ENCODE measurements at regions not wholly inside any gene's neighbourhood (a gene's known extent, or its start where the extent isn't known, plus 50 kb on each side); places are given as distances from the start of the nearest gene placed in this dataset.

DNA sequence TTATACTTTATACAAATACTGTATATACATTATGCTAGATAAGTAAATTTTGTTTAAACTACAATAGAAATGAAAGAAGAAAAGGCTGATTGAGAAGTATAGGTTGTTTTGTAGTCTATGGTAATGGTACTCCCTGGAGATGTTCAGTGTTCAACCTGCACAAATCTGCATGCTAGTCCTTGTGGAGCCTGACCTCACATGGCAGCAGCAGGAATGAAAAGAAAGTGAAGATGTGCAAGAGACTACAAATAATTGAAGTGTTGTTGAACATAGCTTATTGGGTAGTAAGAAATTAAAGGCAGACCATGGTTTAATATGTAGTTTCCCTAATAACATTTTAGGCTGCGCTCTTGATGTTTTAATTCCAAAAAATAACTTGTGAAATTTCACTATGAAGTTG lies 201.2 kb downstream of the TGFB2 start:
- Mint-ChIP-seq H3K9me3 (no peaks in the 10 kb centered on the region), H3K4me3 (no peak overlapping the region), H3K36me3 (ENCODE audit: low read depth) (no peaks in the 10 kb centered on the region), H3K4me1 (ENCODE audit: low read depth) (no peaks in the 10 kb centered on the region), H3K27me3 (no peaks in the 10 kb centered on the region), H3K27ac (no peak overlapping the region)
- no peak for DNase-seq

DNA sequence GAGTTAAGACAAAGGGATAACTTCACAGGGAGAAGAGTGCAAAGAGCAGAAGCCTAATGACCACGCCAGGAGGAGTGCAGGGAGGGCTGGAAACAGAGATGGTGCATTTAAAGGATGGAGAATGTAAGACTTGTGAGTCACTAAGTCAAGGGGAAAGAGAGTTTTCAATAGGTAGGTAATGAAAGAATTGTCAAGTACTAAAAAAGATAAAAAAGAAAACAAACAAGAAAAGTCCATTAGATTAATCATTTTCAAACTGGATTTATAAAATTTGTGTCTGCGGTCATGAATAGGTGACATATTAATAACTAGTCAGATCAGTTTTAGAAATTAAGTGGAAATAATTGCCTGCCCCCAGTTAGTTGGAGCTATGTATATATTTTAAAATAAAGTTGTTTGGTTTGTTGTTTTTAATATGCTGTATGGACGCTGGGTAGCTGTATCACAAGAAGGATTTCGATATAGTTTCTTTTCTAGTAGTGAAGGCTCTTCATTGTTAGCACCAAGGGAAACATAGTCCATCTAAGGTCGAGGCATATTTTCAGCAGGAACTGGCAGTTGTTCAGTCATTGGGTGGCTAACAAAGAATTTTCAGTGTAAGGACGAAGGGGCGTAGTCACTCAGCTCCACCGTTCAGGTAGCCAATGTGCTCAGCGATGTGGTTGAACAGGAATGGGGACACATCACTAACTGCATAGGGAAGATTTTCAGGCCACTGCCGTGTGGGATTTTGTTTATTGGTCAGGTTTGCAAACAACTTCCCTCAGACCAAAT lies 203.0 kb downstream of the TGFB2 start:
- H3K27ac Mint-ChIP-seq, result no peak overlapping the region
- no peaks in the 10 kb centered on the region for H3K27me3 Mint-ChIP-seq
- no peaks in the 10 kb centered on the region for H3K4me1 Mint-ChIP-seq (ENCODE audit: low read depth)
- no peak for DNase-seq
- no peak overlapping the region for H3K4me3 Mint-ChIP-seq
- H3K36me3 Mint-ChIP-seq (ENCODE audit: low read depth), result no peaks in the 10 kb centered on the region
- no peaks in the 10 kb centered on the region for H3K9me3 Mint-ChIP-seq

DNA sequence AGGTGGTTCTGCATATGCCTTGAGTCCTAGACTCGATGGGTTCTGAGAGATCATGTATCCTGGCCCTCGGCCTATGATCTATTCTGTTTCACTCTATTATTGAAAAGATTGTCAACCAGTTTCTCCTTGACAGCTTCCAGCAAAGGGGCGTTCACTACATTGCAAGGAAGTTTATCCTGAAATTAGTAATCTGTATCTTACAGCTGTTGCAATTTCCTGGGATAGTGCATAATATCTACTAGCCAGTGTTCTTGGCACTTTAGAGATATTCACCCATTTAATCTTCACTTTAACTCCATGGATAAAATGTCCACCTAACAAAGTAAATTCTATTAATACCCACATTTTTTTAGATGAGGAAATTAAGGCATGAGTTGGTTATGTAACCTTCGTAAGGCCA lies 203.6 kb downstream of the TGFB2 start:
- no peaks in the 10 kb centered on the region for H3K4me1 Mint-ChIP-seq (ENCODE audit: low read depth)
- no peaks in the 10 kb centered on the region for H3K27me3 Mint-ChIP-seq
- no peaks in the 10 kb centered on the region for H3K36me3 Mint-ChIP-seq (ENCODE audit: low read depth)
- no peak overlapping the region for H3K27ac Mint-ChIP-seq
- no peak for DNase-seq
- H3K9me3 Mint-ChIP-seq, result no peaks in the 10 kb centered on the region
- no peak overlapping the region for H3K4me3 Mint-ChIP-seq

DNA sequence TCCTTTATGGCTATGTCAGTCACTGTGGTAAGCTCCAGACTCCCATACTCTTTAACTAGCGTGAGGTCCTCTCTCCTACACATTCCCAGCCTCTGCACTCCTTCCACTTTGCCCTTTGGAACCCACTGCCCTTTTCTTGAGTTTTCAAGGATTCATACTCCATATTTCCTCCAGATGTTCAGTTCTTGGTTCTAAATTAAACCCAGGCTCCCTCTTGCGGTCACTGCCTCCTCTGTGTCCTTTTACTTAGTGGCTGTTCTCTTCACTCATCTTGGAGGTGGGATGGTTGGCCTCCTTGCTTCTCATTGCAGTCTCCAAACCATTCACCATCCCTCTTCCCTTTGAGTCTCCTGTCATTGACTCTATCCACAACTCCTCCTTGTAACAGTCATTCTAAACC lies 208.1 kb downstream of the TGFB2 start:
- no peaks in the 10 kb centered on the region for H3K4me1 Mint-ChIP-seq (ENCODE audit: low read depth)
- H3K27ac Mint-ChIP-seq, result no peak overlapping the region
- DNase-seq, result no peak
- no peaks in the 10 kb centered on the region for H3K36me3 Mint-ChIP-seq (ENCODE audit: low read depth)
- H3K9me3 Mint-ChIP-seq, result no peaks in the 10 kb centered on the region
- H3K27me3 Mint-ChIP-seq, result no peaks in the 10 kb centered on the region
- H3K4me3 Mint-ChIP-seq, result no peak overlapping the region

DNA sequence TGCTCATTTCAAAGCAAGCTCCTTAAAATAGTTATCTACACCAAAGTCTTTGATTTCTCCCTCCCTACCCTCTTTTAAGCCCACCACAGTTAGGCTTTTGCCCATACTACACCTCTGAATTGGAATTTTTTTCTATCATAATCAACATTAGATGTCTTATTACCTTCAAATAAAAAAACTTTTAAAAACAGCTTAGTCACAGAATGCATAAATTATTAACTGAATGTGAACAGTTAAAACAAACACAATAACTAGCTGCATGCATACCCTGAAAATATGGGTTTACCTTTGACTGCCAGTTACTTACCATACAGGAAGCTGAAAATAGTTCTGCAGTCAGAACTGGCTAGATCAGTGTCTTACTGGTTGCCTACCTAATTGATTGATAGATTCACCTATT lies 210.9 kb downstream of the TGFB2 start:
- Mint-ChIP-seq H3K27me3 (no peaks in the 10 kb centered on the region), H3K9me3 (no peaks in the 10 kb centered on the region), H3K27ac (no peak overlapping the region), H3K4me1 (ENCODE audit: low read depth) (no peaks in the 10 kb centered on the region), H3K36me3 (ENCODE audit: low read depth) (no peaks in the 10 kb centered on the region), H3K4me3 (no peak overlapping the region)
- no peak for DNase-seq

DNA sequence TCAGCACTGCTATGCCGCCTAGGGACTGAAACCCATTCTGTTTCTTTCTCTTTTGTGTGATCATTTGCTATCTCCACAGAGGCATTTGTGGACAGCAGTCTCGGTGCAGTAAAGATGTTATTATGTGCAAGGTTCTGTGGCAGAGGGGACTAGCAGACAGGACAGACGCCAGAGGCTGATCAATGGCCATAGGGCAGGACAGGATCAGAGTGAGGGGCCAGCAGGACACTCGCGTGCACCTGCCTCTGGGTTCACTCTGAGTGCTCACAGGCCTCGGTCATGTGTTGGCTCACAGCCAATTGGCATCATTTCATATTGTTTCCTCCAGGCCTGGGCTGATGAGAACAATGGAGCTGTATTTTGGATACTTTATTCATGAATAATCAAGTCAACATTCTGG lies 212.6 kb downstream of the TGFB2 start:
- DNase-seq, result no peak
- no peaks in the 10 kb centered on the region for H3K9me3 Mint-ChIP-seq
- H3K27me3 Mint-ChIP-seq, result no peaks in the 10 kb centered on the region

DNA sequence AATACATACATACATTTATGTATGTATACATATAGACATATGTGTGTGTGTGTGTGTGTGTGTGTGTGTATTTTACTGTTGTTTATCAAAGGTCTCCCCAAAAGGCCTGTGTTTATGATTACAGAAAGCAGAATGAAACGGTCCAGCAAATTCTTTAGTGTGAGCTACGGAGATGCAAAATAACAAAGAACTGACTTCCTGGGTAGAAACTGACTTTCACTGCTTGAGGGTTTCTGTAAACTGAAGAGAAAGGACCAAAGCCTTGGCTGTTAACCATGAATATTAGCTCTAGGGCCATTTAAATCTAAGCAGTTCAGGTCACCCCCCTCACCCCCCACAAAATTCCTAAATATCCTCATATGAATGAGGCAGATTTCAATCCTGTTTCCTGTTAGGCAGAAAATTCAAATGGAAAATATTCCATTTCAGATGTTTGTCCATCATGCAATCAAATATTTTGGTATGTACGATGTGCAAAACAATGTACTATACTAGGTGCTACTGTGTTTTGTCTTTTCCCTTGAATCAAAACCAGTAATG lies 213.2 kb downstream of the TGFB2 start:
- H3K9me3 Mint-ChIP-seq, result no peaks in the 10 kb centered on the region
- no peak overlapping the region for H3K4me3 Mint-ChIP-seq
- no peaks in the 10 kb centered on the region for H3K36me3 Mint-ChIP-seq (ENCODE audit: low read depth)
- no peaks in the 10 kb centered on the region for H3K27me3 Mint-ChIP-seq
- no peaks in the 10 kb centered on the region for H3K4me1 Mint-ChIP-seq (ENCODE audit: low read depth)
- no peak for DNase-seq
- H3K27ac Mint-ChIP-seq, result no peak overlapping the region

More for the DNA sequence above, 212.6 kb downstream of the TGFB2 start:
- Mint-ChIP-seq H3K36me3 (ENCODE audit: low read depth) (no peaks in the 10 kb centered on the region), H3K4me1 (ENCODE audit: low read depth) (no peaks in the 10 kb centered on the region), H3K4me3 (no peak overlapping the region), H3K27ac (no peak overlapping the region)

DNA sequence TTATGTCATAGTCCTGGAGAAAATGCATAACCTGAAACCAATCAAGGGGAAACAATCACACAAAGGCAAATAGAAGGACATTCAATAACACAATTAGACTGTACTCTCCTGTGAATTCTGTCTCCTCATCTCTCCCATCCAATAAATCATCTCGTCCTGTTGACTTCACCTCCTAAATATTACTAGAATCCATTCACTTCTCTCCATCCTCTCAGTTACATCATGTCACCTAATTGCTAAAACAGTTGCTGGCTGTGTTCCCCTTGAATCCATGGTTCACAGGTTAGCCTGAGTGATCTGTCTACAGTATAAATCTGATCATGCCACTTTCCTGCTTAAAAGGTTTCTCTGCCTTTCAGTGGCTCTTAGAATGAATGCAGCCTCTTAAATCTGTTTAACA lies 220.2 kb downstream of the TGFB2 start:
- H3K4me1 Mint-ChIP-seq (ENCODE audit: low read depth), result no peaks in the 10 kb centered on the region
- no peaks in the 10 kb centered on the region for H3K36me3 Mint-ChIP-seq (ENCODE audit: low read depth)
- H3K27me3 Mint-ChIP-seq, result no peaks in the 10 kb centered on the region

DNA sequence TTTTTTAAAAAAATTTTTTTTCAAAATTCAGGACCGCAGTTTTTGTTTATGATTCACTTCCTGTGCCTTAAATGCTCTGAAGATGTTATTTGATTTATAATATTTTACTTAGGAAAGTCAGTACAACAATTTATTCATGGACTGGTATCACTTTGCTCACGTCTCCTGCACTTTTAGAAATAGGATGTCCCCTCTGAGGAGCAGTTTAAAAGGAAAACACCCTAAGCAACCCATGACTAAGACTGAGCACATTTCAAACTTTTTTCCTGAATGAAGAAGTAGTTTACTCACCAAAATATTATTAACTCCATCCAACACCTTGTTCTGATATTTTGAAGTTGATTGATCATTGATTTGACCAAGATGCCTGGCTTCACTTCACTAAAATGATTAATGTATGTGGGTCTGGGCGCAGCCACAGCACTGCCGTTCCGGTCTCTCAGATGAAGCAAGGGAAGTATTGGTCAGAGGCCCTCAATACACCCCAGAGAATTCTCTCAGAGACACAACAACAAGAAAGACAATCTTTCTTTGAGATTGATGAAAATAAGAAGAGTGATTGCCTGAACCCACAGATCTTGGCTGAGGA lies 223.9 kb downstream of the TGFB2 start:
- Mint-ChIP-seq H3K36me3 (ENCODE audit: low read depth) (no peaks in the 10 kb centered on the region), H3K27ac (no peak overlapping the region)

More for the DNA sequence above, 220.2 kb downstream of the TGFB2 start:
- no peak overlapping the region for H3K4me3 Mint-ChIP-seq
- H3K27ac Mint-ChIP-seq, result no peak overlapping the region
- no peaks in the 10 kb centered on the region for H3K9me3 Mint-ChIP-seq
- no peak for DNase-seq

DNA sequence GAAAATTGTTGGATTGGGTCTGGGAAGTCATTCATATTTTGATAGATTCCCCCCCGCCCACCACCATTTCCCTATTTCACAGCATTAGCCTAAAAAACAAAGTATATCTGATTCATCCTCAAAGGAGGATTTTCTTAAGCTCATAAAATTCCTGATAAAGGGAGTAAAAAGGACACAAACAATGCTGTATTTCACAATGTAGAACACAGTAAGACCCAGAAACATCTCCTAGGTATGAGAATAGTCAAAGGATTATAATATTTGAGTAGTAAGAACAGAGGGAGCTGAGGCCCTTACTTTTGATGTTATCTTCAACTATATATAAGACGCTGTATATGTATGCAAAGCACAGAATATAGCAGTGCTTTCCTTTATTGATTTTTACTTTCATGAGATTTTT lies 225.3 kb downstream of the TGFB2 start:
- H3K4me3 Mint-ChIP-seq, result no peak overlapping the region
- no peak overlapping the region for H3K27ac Mint-ChIP-seq
- H3K9me3 Mint-ChIP-seq, result no peaks in the 10 kb centered on the region
- no peaks in the 10 kb centered on the region for H3K36me3 Mint-ChIP-seq (ENCODE audit: low read depth)
- no peak for DNase-seq
- no peaks in the 10 kb centered on the region for H3K4me1 Mint-ChIP-seq (ENCODE audit: low read depth)
- no peaks in the 10 kb centered on the region for H3K27me3 Mint-ChIP-seq

More for the DNA sequence above, 223.9 kb downstream of the TGFB2 start:
- Mint-ChIP-seq H3K27me3 (no peaks in the 10 kb centered on the region), H3K4me1 (ENCODE audit: low read depth) (no peaks in the 10 kb centered on the region), H3K4me3 (no peak overlapping the region), H3K9me3 (no peaks in the 10 kb centered on the region)
- no peak for DNase-seq

DNA sequence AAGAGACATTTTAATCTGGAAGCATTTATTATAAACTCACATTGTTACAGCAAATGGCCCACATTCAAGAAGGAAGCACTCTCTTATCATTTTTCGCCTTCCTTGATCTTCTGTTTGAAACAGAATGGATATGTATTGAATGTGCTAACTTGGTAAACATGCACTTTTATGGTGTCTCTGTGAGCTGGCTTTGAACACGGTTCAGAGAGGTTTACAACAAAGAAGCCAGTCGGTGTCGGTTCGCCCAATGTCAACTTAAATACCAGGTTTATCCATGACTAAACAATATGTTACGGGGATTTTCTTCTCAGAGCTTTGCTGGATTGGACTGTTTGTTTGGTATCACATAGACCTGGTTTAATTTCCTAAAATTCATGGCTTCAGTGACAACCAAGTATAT lies 226.4 kb downstream of the TGFB2 start:
- DNase-seq, result no peak
- Mint-ChIP-seq H3K4me3 (no peak overlapping the region), H3K27me3 (no peaks in the 10 kb centered on the region), H3K4me1 (ENCODE audit: low read depth) (no peaks in the 10 kb centered on the region), H3K36me3 (ENCODE audit: low read depth) (no peaks in the 10 kb centered on the region), H3K9me3 (no peaks in the 10 kb centered on the region), H3K27ac (no peak overlapping the region)

DNA sequence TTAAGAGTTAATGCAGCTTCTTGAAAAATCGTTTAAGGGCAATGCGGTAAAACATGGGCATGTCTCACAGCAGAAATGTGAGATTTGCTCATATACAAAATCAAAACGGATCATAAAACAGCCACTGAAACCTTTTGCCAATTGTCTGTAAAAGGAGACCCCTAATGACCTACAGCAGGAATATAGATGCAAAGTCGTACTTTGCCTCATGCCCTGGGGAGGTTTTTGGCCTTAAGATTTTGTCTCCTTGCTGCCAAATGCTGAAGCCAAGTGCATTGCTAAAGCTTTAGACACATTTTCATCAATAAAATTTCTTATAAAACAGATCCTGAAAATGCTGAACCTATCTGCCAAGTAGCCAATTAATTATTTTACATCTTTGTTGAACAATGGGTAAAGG lies 226.9 kb downstream of the TGFB2 start:
- H3K27ac Mint-ChIP-seq, result no peak overlapping the region
- H3K9me3 Mint-ChIP-seq, result no peaks in the 10 kb centered on the region
- DNase-seq, result no peak
- H3K36me3 Mint-ChIP-seq (ENCODE audit: low read depth), result no peaks in the 10 kb centered on the region
- no peaks in the 10 kb centered on the region for H3K27me3 Mint-ChIP-seq
- no peaks in the 10 kb centered on the region for H3K4me1 Mint-ChIP-seq (ENCODE audit: low read depth)
- H3K4me3 Mint-ChIP-seq, result no peak overlapping the region

DNA sequence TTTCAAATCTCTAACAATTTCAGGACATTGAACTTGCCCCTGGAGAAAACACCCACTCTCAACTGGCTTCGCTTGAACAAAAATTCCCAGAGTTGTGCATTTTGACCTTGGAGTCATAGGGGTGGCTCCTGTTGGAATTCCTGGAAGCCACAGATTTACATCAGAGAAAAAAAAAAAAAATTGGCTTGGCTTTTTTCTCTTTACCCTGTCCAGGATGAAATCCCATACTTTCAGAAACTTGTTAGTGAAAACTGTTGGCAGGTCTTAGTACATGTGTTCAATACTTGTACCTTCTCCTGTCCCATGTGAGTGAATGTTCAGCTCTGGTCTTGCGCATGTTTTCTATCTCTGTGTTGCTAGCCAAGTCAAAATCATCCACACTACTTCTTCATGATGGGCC lies 228.8 kb downstream of the TGFB2 start:
- H3K4me3 Mint-ChIP-seq, result no peak overlapping the region
- H3K9me3 Mint-ChIP-seq, result no peaks in the 10 kb centered on the region
- H3K27me3 Mint-ChIP-seq, result no peaks in the 10 kb centered on the region
- no peaks in the 10 kb centered on the region for H3K36me3 Mint-ChIP-seq (ENCODE audit: low read depth)
- H3K4me1 Mint-ChIP-seq (ENCODE audit: low read depth), result no peaks in the 10 kb centered on the region
- H3K27ac Mint-ChIP-seq, result no peak overlapping the region
- DNase-seq, result no peak

DNA sequence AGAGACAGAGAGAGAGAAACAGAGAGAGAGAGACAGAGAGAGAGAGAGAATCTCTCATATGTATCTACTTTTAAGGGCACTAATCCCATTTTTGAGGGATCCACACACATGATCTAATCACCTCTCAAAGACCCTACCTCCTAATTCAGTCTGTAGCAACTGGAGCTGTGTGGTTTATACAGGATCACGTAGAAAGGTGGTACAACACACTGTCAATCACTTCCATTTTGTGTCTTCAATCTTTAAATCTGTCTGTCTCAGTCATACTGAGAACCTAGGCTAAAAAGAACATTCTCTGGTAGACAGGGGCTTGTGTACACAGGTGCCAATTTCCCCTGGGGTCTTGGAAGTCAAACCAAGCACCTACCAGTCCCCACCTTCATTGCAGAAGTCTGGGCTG lies 229.9 kb downstream of the TGFB2 start:
- H3K4me1 Mint-ChIP-seq (ENCODE audit: low read depth), result no peaks in the 10 kb centered on the region
- H3K9me3 Mint-ChIP-seq, result no peaks in the 10 kb centered on the region
- no peaks in the 10 kb centered on the region for H3K36me3 Mint-ChIP-seq (ENCODE audit: low read depth)
- H3K27me3 Mint-ChIP-seq, result no peaks in the 10 kb centered on the region
- no peak for DNase-seq
- H3K27ac Mint-ChIP-seq, result no peak overlapping the region
- H3K4me3 Mint-ChIP-seq, result no peak overlapping the region

DNA sequence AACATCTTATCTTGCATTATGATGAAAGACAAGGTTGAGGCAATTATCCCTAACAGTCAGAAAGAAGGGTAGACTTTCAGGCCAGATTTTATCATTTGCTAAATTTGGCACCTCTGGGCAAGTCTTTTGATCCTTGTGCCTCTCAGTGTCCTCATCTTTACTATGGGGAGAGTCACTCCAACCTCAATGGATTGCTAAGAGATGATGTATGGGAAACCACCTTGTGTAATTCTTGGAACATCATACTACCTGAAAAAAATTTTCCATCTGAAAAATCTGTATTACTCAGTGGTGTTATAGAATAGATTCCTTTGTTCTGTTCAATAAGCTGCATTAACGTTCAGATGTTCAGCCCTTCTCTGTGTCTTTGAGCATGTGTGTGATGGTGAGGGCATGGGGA lies 230.7 kb downstream of the TGFB2 start:
- no peak overlapping the region for H3K4me3 Mint-ChIP-seq
- no peak for DNase-seq
- no peaks in the 10 kb centered on the region for H3K9me3 Mint-ChIP-seq
- H3K4me1 Mint-ChIP-seq (ENCODE audit: low read depth), result no peaks in the 10 kb centered on the region
- H3K27ac Mint-ChIP-seq, result no peak overlapping the region
- H3K36me3 Mint-ChIP-seq (ENCODE audit: low read depth), result no peaks in the 10 kb centered on the region
- H3K27me3 Mint-ChIP-seq, result no peaks in the 10 kb centered on the region

Measured in activated T-cell treated with anti-CD3 and anti-CD28 coated beads, Interleukin-2, amount 50 U/mL, for 24 hours (primary cell).